ENCODE measurements at regions not wholly inside any gene's neighbourhood (a gene's known extent, or its start where the extent isn't known, plus 50 kb on each side); places are given as distances from the start of the nearest gene placed in this dataset.
"Not testable (repeated sequence)": the region's sequence is repeated elsewhere in the genome, so short reads cannot be mapped to it uniquely, and the experiment has no call there.

DNA sequence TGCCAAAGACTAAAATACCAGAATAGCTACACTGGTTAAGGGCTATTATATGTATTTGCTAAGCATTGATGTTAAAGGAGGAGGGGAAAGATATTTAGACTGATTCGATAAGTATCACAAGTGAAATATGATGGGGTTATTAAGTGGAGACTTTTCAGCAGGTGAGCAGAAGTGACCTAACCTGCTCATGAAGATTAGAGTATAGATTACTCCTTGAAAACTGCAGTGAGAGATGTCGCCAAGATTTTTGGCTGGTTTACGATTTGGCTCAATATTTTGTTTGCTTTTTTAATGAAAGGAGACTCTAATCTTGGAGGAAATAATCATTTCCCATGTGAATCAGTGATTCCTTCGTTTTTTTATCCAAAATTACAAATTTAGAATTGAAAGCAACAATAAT, 1279.5 kb upstream of the TENM4 start:
- no peak for DNase-seq

DNA sequence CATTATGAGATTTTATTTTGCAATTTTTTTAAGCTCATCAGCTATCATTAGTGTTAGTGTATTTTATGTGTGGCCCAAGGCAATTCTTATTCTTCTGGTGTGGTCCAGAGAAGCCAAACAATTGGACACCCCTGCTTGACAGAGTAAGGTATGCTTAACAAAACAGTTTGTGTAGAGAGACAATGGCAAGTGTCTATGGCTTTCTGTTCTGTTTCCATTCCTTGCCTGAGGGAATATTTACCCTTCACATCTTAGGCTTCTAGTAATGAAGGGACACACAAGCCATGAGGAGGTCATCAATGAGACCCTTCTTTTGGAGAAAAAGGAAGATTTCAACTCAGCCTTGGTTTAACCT, 1278.4 kb upstream of the TENM4 start:
- no peak for DNase-seq

DNA sequence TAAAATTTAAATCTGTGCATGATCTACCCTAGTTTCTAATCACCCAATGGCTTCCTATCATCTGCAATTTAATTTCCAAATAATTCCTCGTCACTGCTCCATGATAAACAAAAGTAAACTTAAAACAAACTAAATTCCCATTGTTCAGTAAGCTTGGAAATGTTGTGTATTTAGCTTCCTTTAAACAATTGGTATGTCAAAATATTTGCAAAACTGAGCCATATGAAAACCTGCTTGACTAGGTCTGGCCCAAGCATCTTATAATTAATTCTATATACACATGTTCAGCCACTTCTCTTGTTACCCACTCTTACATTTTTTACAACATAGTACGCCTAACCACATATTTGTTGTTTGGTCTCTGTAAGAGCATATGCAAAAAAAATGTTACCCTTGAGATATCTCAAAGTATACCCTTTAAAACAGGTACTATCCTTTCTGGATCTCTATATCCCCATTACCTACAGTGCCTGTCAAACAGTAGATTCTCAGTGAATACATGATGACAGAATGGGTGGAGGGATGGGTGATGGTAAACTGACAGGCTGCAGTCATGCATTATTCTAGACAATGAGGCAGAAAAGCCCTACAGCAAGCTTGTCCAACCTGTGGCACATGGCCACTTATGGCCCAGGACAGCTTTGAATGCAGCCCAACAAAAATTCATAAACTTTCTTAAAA, 1277.9 kb upstream of the TENM4 start:
- DNase-seq, result no peak

DNA sequence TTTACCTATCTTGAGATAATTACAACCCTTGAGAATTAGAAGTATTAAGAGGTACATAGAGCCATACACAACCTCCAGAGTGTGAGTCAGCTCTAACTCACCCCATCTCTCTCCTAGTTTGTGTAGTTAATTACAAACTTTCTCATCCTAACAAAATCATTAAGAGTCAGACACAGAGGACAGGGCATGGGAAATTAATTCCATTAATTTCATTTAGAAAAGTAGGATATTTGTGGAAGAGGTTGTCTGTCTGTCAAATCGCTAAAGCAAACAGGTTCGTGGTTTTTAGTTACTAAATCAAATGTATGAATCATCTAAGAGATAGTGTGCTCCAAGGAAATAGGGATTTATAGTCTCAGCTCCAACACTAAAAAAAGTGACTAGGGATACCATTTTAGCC, 1261.4 kb upstream of the TENM4 start:
- no peak for DNase-seq

DNA sequence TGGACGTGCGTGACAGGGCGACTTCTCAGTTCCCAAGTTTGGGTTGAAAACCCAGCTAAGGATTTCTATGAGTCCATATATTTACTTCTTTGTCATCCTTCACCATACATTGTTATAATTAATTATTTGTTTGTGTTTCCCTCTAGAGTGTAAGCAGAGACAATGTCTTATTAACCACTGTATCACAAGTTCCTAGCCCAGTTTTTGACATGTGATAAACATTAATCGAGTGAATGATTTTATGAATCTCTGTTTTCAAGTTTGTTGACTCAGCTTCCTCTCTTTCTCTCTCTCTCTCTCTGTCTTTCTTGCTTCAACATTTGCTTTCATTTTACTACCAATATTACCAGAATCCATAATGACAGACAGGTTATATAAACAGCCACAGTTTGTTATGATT, 1259.6 kb upstream of the TENM4 start:
- DNase-seq, result no peak

DNA sequence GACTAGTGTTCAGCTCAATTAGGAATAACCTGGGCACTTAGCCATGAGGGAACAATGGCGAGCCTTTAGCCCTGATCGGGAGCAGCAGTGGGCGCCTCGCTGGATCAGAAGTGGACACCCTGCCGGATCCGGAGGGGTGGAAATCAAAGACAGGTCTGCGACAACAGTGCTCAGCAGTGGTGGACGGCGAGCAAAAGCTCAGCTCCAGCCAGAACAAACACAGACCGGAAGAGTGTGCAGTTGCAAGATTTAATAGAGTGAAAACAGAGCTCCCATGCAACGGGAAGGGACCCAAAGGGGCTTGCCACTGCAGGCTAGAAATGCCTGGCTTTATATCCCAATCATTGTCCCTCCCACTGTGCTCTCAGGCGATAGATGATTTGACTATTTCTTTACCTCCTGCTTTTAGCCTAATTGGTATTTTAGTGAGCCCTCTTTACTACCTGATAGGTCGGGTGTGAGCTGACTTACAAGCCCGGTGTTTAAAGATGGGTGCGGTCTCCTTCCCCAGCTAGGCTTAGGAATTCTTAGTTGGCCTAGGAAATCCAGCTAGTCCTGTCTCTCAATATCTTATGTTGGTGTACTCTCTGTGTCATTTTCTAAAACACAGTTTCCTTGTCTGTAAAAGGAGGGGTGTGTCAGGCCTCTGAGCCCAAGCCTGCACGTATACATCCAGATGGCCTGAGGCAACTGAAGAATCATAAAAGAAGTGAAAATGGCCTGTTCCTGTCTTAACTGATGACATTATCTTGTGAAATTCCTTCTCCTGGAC, 1258.8 kb upstream of the TENM4 start:
- DNase-seq, result not testable (repeated sequence)

DNA sequence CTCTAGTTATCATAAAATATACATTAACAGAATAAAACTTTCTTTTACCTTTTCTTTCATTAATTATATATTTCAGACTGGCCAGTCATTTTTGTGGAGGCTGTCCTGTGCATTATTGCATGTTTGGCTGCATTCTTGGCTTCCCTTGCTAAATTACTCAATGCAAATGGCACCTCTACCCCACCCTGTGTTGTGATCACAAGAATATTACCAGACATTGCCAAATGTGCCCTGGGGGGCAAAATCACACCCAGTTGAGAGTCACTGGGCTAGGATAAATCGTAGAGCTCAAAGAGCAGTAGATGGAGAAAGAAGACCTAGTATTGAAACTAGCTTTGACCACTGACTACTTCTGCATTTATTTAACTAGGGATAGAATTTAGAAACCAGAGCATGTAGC, 1257.8 kb upstream of the TENM4 start:
- no peak for DNase-seq

DNA sequence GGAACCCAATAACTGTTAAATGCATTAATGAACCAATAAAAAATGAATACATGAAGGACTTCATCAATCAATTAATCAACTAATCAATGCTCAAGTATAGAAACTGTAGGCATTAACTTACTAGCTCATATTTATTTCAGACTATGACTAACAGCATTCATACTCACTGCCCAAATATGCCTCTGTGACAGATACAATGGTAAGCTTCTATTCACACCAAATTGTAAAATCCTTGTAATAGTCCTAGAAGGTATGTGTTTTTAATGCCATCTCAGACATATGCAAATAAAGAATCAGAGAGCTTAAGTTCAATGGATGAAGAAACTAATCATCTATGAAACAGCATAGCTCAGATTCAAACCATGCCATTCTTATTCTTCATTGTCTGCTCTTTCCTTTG, 1253.6 kb upstream of the TENM4 start:
- DNase-seq, result no peak

DNA sequence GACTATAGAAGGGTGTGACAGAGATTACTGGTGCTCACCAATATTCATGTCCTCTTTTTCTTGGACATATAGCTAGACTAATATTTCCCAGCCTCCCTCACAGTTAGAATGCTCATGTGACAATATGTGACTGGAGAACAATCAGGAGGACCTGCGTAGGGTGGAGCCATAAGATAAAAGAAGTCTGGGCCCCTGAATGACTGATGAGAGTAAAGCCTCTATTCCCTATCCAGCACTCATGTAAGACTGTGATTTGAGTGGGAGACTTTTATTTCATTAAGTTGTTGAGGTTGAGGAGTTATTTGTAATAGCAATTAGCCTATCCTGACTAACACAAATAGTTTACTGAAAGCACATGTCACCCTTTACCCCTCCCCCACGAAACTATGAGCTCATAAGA, 1247.1 kb upstream of the TENM4 start:
- DNase-seq, result no peak

DNA sequence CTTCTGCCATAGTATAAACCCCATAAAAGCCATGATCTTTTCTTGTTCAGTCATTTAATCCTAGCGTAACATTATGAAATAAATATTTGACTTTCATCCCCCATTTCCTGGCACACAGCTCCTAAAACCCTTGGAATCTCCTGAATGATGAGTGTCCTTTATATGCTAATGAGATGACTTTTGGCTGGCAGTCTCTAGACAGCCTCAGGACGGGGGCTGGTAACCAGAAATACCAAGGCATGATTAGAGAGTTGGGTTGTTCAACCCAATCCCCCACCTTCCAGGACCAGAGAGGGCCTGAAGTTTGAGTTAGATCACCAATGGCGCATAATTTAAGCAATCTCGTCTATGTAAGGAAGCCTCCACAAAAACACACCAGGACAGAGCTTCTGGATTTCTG, 1246.1 kb upstream of the TENM4 start:
- DNase-seq, result no peak

DNA sequence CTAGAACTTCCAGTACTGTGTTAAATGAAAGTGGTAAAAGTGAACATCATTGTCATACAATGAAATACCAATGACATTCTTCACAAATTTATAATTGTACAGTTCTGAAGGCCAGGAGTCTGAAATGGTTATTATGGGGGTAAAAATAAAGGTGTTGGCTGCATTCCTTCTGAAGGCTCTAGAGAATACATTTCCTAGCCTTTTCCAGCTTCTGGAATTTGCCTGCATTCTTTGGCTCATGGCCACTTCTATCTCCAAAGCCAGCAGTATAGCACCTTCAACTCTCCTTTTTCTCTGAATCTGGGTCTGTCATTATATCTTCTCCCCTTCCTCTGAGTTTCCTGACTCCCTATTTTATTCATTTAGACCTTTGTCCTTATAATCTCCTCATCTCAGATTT, 1232.7 kb upstream of the TENM4 start:
- no peak for DNase-seq

DNA sequence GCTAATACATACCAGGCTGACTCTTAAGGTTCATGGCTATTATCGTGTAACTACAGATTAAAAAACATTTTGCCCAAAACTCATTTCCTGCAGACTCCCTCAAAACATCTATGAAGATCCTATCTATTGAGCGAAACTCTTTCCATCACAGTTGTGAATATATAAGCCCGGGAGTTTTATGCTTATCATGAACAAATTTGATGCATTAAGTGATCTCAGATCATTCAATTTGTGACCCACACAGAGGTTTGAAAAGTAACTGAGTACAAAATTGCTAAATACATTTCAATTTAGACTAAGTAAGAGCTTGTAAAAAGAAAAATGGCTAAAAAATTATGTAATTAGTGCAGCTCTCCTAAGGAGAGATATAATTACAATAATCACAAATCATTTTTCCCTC, 1228.8 kb upstream of the TENM4 start:
- no peak for DNase-seq

DNA sequence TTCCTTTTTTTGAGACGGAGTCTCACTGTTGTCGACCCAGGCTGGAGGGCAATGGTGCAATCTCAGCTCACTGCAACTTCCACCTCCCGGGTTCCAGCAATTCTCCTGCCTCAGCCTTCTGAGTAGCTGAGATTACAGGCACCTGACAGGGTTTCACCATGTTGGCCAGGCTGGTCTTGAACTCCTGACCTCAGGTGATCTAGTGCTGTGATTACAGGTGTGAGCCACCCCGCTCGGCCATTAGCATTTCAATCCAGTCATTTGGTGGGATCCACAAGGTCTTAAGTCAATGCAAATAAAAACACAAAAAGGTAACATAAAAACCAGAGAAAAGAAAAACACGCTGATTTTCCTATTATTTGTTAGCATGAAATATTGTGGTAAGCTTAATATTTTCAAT, 1227.2 kb upstream of the TENM4 start:
- DNase-seq, result no peak

DNA sequence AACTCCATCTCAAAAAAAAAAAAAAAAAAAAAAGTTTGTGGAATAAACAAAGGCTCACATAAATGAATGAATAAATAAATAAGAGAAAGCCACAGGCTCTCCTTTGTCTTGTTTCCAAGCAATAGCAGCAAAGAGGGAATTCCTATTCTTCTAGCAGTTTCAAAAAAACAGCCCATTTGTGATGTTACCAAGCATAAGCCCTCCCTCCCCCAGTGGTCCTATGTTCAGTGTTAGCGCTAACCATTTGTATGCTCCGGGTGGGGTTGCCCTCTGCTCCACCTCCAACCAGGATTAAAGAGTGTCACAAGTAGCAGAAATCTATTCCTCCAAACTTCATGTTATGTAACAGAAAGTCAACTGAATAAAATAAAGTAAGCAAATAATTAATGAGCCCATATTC, 1215.0 kb upstream of the TENM4 start:
- DNase-seq, result no peak

DNA sequence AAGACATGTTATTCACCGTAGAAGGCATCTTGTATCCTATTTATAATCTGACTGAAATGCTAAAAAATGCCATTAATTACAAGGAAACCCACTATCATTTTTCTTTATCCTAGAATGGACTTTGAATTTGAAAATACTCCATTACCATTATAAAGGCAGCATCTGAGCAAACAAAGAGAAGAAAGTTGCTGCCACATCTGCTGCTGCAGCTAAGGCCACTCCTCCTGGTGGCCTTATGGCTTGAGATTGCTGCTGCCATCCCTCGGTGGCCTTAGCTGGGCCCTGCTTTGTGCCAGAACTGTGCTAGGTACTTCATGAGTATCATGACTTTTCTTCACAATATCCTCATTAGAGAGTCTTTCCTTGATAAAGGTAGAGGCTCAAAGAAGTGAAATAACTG, 1210.1 kb upstream of the TENM4 start:
- DNase-seq, result no peak

DNA sequence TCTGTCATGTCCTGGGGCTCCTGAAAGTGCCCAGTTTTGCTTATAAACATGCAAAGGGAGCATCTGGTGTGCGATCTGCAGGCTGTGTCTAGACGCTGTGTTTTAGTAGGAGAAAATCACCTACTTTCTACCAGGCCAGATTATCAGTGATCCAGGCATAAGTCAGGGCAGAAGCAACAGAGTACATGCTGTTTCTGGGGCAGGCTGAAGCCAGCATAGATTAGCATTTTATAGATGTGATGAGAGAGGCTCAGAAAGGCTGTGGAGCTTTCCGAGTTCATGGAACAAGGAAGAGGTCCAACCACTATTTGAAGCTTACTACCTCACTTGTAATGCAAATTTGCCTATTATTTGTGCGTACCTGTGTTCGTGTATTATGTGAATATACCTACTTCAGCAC, 1208.4 kb upstream of the TENM4 start:
- DNase-seq, result no peak

DNA sequence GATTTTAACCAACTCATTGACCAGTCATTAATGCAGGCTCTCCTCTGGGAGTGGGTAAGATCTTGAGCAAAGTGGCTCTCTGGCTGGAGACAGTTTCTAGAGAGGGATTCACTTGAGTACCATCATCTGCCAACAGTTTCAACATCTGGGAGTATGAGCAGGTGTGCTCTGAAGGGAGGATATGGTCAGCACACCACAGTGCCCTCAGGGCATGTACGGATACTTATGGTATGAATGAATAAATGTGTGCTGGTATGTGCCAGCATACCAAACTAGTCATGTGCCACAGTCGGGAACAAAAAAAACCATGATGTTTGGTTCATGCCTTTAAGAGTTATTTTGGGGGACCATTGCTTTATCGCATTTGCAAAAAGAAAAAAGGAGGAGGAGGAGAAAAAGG, 1197.5 kb upstream of the TENM4 start:
- no peak for DNase-seq

DNA sequence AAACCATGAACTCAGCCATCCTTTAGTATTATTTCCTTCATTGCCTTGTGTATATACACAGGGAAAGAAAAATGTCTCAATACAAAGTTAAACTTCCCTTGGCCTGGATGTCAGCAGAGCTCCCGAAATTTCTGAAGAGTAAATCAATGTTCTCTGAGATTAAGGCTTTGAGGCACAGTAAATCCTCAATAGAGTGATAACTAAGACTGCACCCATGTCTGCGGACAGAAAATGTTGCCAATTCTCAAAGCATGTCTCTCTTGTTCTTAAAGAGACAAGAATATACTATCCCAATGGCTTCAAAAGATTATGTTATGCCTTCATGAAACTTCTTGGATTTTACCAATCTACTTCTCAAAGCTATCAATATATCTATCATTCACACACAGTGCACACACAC, 1196.7 kb upstream of the TENM4 start:
- DNase-seq, result no peak

DNA sequence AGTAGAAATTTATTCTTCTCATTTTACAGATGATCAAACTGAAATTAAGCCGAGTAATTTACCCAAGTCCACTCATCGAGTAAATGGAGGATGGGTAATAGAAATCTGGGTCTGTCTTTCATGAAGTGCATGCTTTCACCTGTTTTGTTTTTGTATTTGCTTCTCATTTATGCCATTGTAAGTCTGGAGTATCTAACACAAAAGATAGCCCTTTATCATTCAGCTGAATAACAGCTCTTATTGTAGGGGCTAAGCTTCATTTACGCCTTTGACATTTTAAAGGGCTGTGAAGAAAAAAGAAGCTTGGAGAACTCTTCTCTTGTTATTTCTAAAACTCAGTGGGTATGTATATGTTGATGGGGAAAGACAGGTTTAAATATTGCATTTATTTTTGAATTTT, 1196.2 kb upstream of the TENM4 start:
- no peak for DNase-seq

DNA sequence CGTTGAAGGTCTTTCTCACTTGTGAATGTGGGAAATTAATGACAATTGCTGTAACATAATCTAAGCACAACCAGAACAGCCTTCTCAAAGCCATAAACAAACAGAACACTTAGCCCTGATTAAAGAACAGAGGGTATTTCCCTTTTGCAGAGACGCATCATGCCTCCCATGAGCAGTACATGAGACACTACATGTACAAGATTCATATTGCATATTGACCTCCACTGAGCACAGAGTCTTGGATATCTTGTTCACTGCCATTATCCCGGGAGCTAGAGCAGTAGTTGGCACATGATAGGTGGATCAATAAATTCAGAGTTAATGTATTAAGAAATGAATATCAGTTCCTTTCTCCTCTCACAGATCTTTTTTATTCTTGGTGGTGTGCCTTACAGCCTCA, 1194.3 kb upstream of the TENM4 start:
- no peak for DNase-seq

DNA sequence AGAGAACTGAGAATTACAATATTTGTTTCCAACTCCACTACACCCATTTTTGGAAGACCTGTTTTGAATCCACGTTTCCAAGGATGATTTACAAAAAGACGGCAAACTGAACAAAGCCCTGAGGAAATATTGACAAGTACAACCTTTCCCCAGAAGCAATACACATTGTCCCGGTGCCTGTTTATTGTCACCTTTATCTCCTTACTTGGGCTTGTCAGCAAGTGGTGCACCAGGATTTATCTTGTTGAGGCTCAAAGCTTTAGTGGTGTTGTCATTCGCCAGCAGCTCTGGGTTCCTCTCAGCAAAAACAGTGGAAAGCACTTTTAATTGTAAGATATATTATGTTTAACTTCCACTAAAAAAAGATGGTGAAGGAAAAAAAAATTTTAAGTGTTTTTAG, 1191.9 kb upstream of the TENM4 start:
- no peak for DNase-seq

DNA sequence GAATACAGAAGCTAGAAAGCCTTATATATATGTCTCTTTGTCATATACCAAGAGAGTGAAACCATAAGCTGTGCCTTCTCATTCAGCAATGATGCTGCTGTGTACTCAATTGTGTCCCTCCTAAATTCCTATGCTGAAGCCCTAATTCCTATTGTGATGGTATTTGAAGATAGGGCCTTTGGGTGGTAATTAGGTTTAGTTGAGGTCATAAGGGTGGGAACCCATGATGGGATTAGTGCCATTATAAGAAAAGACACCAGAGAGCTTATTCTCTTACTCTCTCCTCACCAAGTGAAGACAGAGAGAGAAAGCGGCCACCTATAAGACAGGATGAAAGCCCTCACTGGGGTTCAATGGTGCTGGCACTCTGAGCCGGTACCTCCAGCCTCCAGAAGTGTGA, 1191.3 kb upstream of the TENM4 start:
- no peak for DNase-seq

DNA sequence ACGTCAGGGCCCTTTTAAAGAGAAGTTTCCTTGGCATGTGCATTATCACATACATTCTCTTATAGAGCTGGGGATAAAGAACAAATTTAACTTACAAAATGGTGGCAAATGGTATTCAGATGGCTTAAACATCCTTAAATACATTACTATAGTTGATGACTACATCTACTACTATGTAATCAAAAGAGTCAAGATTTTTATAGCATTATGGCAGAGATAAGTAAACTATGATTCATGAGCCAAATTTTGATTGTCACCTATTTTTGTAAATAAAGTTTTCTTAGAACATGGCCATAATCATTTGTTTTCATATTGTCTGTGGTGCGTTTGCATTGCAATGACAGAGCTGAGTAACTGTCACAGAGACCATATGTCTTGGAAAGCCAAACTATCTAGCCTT, 1188.6 kb upstream of the TENM4 start:
- no peak for DNase-seq

DNA sequence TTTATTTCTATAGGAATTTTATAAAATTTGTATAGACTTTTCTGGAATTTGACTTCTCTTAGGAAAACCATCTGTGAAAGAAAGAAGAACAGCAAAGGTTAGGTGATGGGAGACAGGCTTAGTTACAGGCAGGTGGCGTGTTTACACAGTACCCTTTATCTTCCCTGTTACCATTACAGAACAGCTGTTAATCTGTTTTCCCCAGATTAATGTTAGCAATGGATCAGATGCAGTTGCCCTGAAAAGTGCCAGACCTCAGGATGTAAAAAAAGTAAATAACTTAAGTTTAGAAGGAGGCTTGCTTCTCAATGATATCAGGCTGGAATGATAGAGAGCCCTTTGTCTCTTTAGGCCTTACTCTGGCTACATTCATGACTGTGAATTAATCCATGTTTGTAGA, 1186.5 kb upstream of the TENM4 start:
- no peak for DNase-seq

DNA sequence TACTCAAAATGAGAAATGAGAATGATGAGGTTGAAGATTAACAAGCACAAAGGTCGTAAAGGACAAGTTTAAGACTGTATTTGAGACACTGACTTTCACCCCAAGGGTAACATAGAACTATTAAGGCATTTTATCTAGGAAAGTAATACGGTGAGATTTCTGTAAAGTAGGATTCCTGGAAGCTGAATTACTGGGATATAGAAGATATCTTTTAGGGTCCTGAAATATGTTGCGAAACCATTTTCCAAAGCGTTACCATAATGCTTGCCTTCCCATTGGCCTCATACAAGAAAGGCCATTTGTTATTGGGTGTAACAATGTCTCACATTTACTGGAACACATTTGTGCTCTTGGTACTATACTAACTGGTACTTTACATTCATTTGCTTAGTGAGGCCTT, 1185.9 kb upstream of the TENM4 start:
- DNase-seq, result no peak

All from NCI-H1048 (cell line).